ENCODE measurements at regions not wholly inside any gene's neighbourhood (a gene's known extent, or its start where the extent isn't known, plus 50 kb on each side); places are given as distances from the start of the nearest gene placed in this dataset.

DNA sequence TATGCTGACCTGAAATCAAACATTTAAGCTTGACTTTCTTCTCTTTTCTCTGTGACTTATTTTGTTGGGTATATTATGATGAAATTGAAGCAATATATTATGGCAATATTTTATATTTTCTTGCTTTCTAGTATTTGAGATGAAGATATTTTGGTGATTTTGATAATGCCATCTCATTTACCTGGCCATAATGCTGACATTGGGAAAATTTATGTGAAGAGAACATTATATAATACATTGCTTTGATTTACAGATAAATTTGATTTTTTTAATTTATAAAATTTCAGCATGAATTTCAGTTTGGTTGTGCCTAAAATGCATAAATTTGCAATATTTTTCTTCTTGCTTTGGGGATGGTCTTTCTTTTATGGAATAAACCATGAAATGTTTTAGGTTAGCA lies 1413.7 kb upstream of the TMEFF2 start:
- ChIA-PET POLR2A (ENCODE audit: unreplicated experiment) (no interaction called here), CTCF (no interaction called here)
- TF ChIP-seq, protein P1, sequence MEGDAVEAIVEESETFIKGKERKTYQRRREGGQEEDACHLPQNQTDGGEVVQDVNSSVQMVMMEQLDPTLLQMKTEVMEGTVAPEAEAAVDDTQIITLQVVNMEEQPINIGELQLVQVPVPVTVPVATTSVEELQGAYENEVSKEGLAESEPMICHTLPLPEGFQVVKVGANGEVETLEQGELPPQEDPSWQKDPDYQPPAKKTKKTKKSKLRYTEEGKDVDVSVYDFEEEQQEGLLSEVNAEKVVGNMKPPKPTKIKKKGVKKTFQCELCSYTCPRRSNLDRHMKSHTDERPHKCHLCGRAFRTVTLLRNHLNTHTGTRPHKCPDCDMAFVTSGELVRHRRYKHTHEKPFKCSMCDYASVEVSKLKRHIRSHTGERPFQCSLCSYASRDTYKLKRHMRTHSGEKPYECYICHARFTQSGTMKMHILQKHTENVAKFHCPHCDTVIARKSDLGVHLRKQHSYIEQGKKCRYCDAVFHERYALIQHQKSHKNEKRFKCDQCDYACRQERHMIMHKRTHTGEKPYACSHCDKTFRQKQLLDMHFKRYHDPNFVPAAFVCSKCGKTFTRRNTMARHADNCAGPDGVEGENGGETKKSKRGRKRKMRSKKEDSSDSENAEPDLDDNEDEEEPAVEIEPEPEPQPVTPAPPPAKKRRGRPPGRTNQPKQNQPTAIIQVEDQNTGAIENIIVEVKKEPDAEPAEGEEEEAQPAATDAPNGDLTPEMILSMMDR (conservative IDR thresholded peaks at IDR 0.05) = no peak
- TF ChIP-seq EZH2 (IDR thresholded peaks at IDR 0.05; ENCODE audit: low read depth) = no peak

DNA sequence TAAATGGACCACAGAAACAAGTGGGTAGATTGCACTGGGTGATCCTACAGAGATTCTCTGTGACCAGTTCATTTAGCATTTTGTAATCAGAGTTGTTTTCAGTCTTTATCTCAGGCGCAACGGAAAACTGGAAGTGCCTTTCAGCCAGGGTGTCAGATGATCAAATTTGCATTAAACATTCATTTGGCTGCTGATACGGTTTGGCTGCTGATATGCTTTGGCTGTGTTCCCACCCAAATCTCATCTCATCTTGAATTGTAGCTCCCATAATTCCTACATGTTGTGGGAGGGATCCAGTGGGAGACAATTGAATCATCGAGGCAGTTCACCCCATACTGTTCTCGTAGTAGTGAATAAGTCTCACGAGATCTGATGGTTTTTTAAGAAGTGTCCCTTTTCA lies 1396.1 kb upstream of the TMEFF2 start:
- H3K4me1 ChIP-seq (replicated peaks; ENCODE audit: insufficient read depth) = no peaks in the 10 kb centered on the region
- H2AFZ ChIP-seq = no peak overlapping the region
- POLR2A ChIA-PET (ENCODE audit: unreplicated experiment) = no interaction called here
- no peak for TF ChIP-seq EZH2 (IDR thresholded peaks at IDR 0.05; ENCODE audit: low read depth)
- TF ChIP-seq, protein P1 (conservative IDR thresholded peaks at IDR 0.05) = no peak
- CTCF ChIA-PET = no interaction called here
- no peaks in the 10 kb centered on the region for H3K36me3 ChIP-seq (ENCODE audit: low read depth)
- no peak overlapping the region for H3K4me3 ChIP-seq
- BruUV-seq (replicated peaks) = no TSS peak
- H3K27me3 ChIP-seq (ENCODE audit: insufficient read depth, low read depth) = no peaks in the 10 kb centered on the region
- no peak for DNase-seq
- no peaks in the 10 kb centered on the region for H3F3A ChIP-seq (ENCODE audit: insufficient read depth, low read depth)
- H3K9me3 ChIP-seq (ENCODE audit: insufficient read depth, low read depth) = no peaks in the 10 kb centered on the region
- no peak overlapping the region for H3K4me2 ChIP-seq
- no peak overlapping the region for H3K27ac ChIP-seq
- H3K9me2 ChIP-seq (ENCODE audit: insufficient read depth) = no peaks in the 10 kb centered on the region
- intact Hi-C loops (cut with micrococcal nuclease; ENCODE audit: unreplicated experiment) = no loop called here
- no peaks in the 10 kb centered on the region for H4K20me1 ChIP-seq (ENCODE audit: insufficient read depth)
- no peaks in the 10 kb centered on the region for H3K79me2 ChIP-seq (ENCODE audit: low read depth)

More for the DNA sequence above, 1413.7 kb upstream of the TMEFF2 start:
- intact Hi-C loops (cut with micrococcal nuclease; ENCODE audit: unreplicated experiment) = no loop called here
- no peaks in the 10 kb centered on the region for H3K9me3 ChIP-seq (ENCODE audit: insufficient read depth, low read depth)
- no peaks in the 10 kb centered on the region for H3K36me3 ChIP-seq (ENCODE audit: low read depth)
- H4K20me1 ChIP-seq (ENCODE audit: insufficient read depth) = no peaks in the 10 kb centered on the region
- no peak overlapping the region for H2AFZ ChIP-seq
- H3K4me3 ChIP-seq = no peak overlapping the region
- H3K4me1 ChIP-seq (replicated peaks; ENCODE audit: insufficient read depth) = no peaks in the 10 kb centered on the region
- DNase-seq = no peak
- no peaks in the 10 kb centered on the region for H3K79me2 ChIP-seq (ENCODE audit: low read depth)
- no peaks in the 10 kb centered on the region for H3K9me2 ChIP-seq (ENCODE audit: insufficient read depth)
- H3F3A ChIP-seq (ENCODE audit: insufficient read depth, low read depth) = no peaks in the 10 kb centered on the region
- BruUV-seq (replicated peaks) = no TSS peak
- no peak overlapping the region for H3K27ac ChIP-seq
- H3K27me3 ChIP-seq (ENCODE audit: insufficient read depth, low read depth) = no peaks in the 10 kb centered on the region
- no peak overlapping the region for H3K4me2 ChIP-seq

DNA sequence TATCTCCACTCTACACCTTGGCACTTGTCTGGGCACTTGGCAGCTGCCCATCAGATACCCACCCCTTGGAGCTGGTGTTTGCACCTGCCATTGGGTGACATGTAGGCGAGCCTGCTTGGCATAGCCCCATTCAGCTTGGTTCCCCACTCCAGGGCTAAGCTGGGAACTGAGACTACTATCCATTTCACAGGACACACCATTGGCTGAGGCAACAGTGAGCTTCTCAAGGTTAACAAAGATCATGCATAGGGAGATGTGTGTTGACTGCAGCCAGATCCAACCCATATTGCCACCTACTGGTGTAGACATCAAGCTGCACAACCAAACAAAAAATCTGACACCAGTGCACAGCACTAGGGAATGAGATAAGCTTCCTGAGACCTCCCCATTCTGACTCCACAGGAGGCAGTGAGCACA lies 1389.8 kb upstream of the TMEFF2 start:
- POLR2A ChIA-PET (ENCODE audit: unreplicated experiment) = no interaction called here
- H3K9me3 ChIP-seq (ENCODE audit: insufficient read depth, low read depth) = no peaks in the 10 kb centered on the region
- no peak overlapping the region for H3K4me2 ChIP-seq
- CTCF ChIA-PET = no interaction called here
- intact Hi-C loops (cut with micrococcal nuclease; ENCODE audit: unreplicated experiment) = no loop called here
- H3K4me1 ChIP-seq (replicated peaks; ENCODE audit: insufficient read depth) = no peaks in the 10 kb centered on the region
- no peak for DNase-seq
- H3K27me3 ChIP-seq (ENCODE audit: insufficient read depth, low read depth) = no peaks in the 10 kb centered on the region
- no peaks in the 10 kb centered on the region for H3K36me3 ChIP-seq (ENCODE audit: low read depth)
- no peak overlapping the region for H3K4me3 ChIP-seq
- no peaks in the 10 kb centered on the region for H4K20me1 ChIP-seq (ENCODE audit: insufficient read depth)
- no peak overlapping the region for H2AFZ ChIP-seq
- no peaks in the 10 kb centered on the region for H3K9me2 ChIP-seq (ENCODE audit: insufficient read depth)
- BruUV-seq (replicated peaks) = no TSS peak
- TF ChIP-seq, protein P1 (conservative IDR thresholded peaks at IDR 0.05) = peak; percentile 30; the same call in 1 of the 2 replicates
- no peak for TF ChIP-seq EZH2 (IDR thresholded peaks at IDR 0.05; ENCODE audit: low read depth)
- no peaks in the 10 kb centered on the region for H3K79me2 ChIP-seq (ENCODE audit: low read depth)
- H3F3A ChIP-seq (ENCODE audit: insufficient read depth, low read depth) = no peaks in the 10 kb centered on the region
- no peak overlapping the region for H3K27ac ChIP-seq

All from PC-9 (cell line).